Lung (tissue), 11 donors: ENCODE measurements at regions not wholly inside any gene's neighbourhood (a gene's known extent, or its start where the extent isn't known, plus 50 kb on each side); places are given as distances from the start of the nearest gene placed in this dataset.

ENCODE experiments used
- ATAC-seq: fragments of 200-7000 bp; cut with Tn5 transposase; one replicate; pipeline ENCODE4 v1.9.1; 2020; ENCODE audit warnings: moderate number of reproducible peaks; ENCODE audit not compliant: insufficient read depth, low FRiP score
- DNase-seq, 3 donors: peaks; one replicate each; pipeline ENCODE4 v3.0.0-alpha.2; 2013 to 2017
- H3K27ac ChIP-seq, 2 donors: one replicate each; pipeline ENCODE4 v1.5.1; 2013; ENCODE audit warnings: mild to moderate bottlenecking in 2 of 2, moderate library complexity in 2 of 2, control low read depth in 1 of 2, inconsistent platforms in 1 of 2, low read depth in 1 of 2, low read length in 1 of 2
- H3K27me3 ChIP-seq, 3 donors: one replicate each; pipeline ENCODE4 v1.5.1; 2013; ENCODE audit warnings: low read length in 2 of 3; ENCODE audit not compliant: control insufficient read depth in 3 of 3, insufficient read depth in 3 of 3
- H3K36me3 ChIP-seq, 4 donors: one replicate each; pipeline ENCODE4 v1.5.1; 2013; ENCODE audit warnings: low read length in 4 of 4, mild to moderate bottlenecking in 1 of 4, moderate library complexity in 1 of 4; ENCODE audit not compliant: control insufficient read depth in 4 of 4, insufficient read depth in 4 of 4
- H3K4me1 ChIP-seq, 5 donors: one replicate each; pipeline ENCODE4 v1.5.1; 2013; ENCODE audit warnings: low read length in 5 of 5, mild to moderate bottlenecking in 2 of 5, moderate library complexity in 1 of 5; ENCODE audit not compliant: control insufficient read depth in 5 of 5, insufficient read depth in 5 of 5
- H3K4me3 ChIP-seq: one replicate; pipeline ENCODE4 v1.5.1; 2013; ENCODE audit warnings: mild to moderate bottlenecking, control low read depth, moderate library complexity
- H3K9ac ChIP-seq, 2 donors: one replicate each; pipeline ENCODE4 v1.5.1; 2013; ENCODE audit warnings: low read length in 2 of 2, control low read depth in 1 of 2; ENCODE audit not compliant: insufficient read depth in 1 of 2
- H3K9me3 ChIP-seq, 4 donors: one replicate each; pipeline ENCODE4 v1.5.1; 2013; ENCODE audit warnings: low read length in 3 of 4, mild to moderate bottlenecking in 1 of 4, moderate library complexity in 1 of 4; ENCODE audit not compliant: control insufficient read depth in 4 of 4, insufficient read depth in 3 of 4
- CTCF ChIP-seq: IDR thresholded peaks from 2 replicates; pipeline ENCODE4 v1.5.1; 2012; ENCODE audit warnings: mild to moderate bottlenecking; ENCODE audit errors: control extremely low read depth, extremely low read depth
- WGBS, 2 donors: extraction: QIAGEN DNeasy Blood & Tissue Kit; methylation state at CpG; one replicate each; pipeline ENCODE4 v1.1.7; 2013; 5-methylcytosine and 5-hydroxymethylcytosine counted together
- donor health status: control.
- donor health status: control.
- donor health status: Bipolar disorder and iron deficiency.
- donor health status: healthy.
- donor health status: DM: yes; HTN: yes; CAD: no.

GRCh38 chr12:124700810-124701592 lies 133.6 kb upstream of the NCOR2 start:
- Histone ChIP-seq H3K9ac (peak overlapping the region; percentile 9 to 42), H3K4me3 (no peak overlapping the region), H3K36me3 (no peaks in the 10 kb centered on the region), H3K27ac (peak overlapping the region in 1 of 2 donors; percentile 78), H3K4me1 (peaks cover 0 to 29% (median 11%) of the 10 kb centered on the region in 5 donors), H3K27me3 (no peaks in the 10 kb centered on the region), H3K9me3 (peaks cover 0 to 2% (median 0%) of the 10 kb centered on the region in 4 donors)
- ATAC-seq, result peak; percentile 60
- peak; percentile 74 to 84 (median 75) for DNase-seq
- 46 to 72% methylated on average over 15 to 17 of the region's 17 CpGs for WGBS, 2 donors
- TF ChIP-seq CTCF, result no peak

GRCh38 chr12:124699909-124700308 lies 132.5 kb upstream of the NCOR2 start:
- no peaks in the 10 kb centered on the region for H3K27me3 ChIP-seq
- WGBS, 2 donors, result 71 to 88% methylated on average over 14 of the region's 14 CpGs
- TF ChIP-seq CTCF, result no peak
- DNase-seq (no peak), ATAC-seq (peak; percentile 16)
- peak overlapping the region in 1 of 2 donors; percentile 86 for H3K27ac ChIP-seq
- peaks cover 0 to 2% (median 0%) of the 10 kb centered on the region in 4 donors for H3K9me3 ChIP-seq
- H3K9ac ChIP-seq, result no peak overlapping the region
- H3K36me3 ChIP-seq, result no peaks in the 10 kb centered on the region
- no peak overlapping the region for H3K4me3 ChIP-seq
- H3K4me1 ChIP-seq, result peaks cover 0 to 29% (median 11%) of the 10 kb centered on the region in 5 donors

- WGBS, 2 donors, result 71 to 90% methylated on average over 6 of the region's 6 CpGs
- ATAC-seq (no peak), DNase-seq (no peak)
- peak overlapping the region in 1 of 2 donors; percentile 47 for H3K9ac ChIP-seq
- no peak overlapping the region for H3K4me3 ChIP-seq
- peaks cover 0 to 2% (median 0%) of the 10 kb centered on the region in 4 donors for H3K9me3 ChIP-seq
- H3K27me3 ChIP-seq, result no peaks in the 10 kb centered on the region
- peaks cover 0 to 29% (median 11%) of the 10 kb centered on the region in 5 donors for H3K4me1 ChIP-seq
- peak overlapping the region in 1 of 2 donors; percentile 86 for H3K27ac ChIP-seq
- H3K36me3 ChIP-seq, result no peaks in the 10 kb centered on the region
- no peak for TF ChIP-seq CTCF
Observed at GRCh38 chr12:124698998-124699305, 131.5 kb upstream of the NCOR2 start.
